SK-N-SH treated with all-trans-retinoic acid at 6 μM for 48 hours (cell line): ENCODE measurements at regions not wholly inside any gene's neighbourhood (a gene's known extent, or its start where the extent isn't known, plus 50 kb on each side); places are given as distances from the start of the nearest gene placed in this dataset.

ENCODE experiments used
- BACH2 ChIP-seq: fragments of 250-450 bp; sonication (Bioruptor Pico); IDR thresholded peaks from 2 replicates; pipeline ENCODE4 v1.9.0; 2021; ENCODE audit warnings: mild to moderate bottlenecking, borderline replicate concordance
- PATZ1 ChIP-seq: fragments of 250-450 bp; sonication (Bioruptor Pico); IDR thresholded peaks from 2 replicates; pipeline ENCODE4 v1.8.0; 2020; ENCODE audit warnings: mild to moderate bottlenecking, moderate library complexity, borderline replicate concordance
- RARB ChIP-seq: fragments of 250-450 bp; sonication (Bioruptor Pico); IDR thresholded peaks from 2 replicates; pipeline ENCODE4 v1.8.0; 2021; ENCODE audit warnings: mild to moderate bottlenecking, moderate library complexity
- SNAI2 ChIP-seq: fragments of 250-450 bp; sonication (Bioruptor Pico); IDR thresholded peaks from 2 replicates; pipeline ENCODE4 v1.5.0; 2020; ENCODE audit warnings: mild to moderate bottlenecking, moderate library complexity
- TSHZ2 ChIP-seq: fragments of 250-450 bp; sonication (Bioruptor Pico); IDR thresholded peaks from 2 replicates; pipeline ENCODE4 v1.5.0; 2020; ENCODE audit warnings: mild to moderate bottlenecking, moderate library complexity
- ZFP3 ChIP-seq: fragments of 250-450 bp; sonication (Bioruptor Pico); IDR thresholded peaks from 2 replicates; pipeline ENCODE4 v1.5.0; 2020; ENCODE audit warnings: mild to moderate bottlenecking, moderate library complexity
- ZFP30 ChIP-seq: fragments of 450-650 bp; formaldehyde crosslinking; IDR thresholded peaks from 2 replicates; pipeline ENCODE4 v1.5.0; 2022; ENCODE audit warnings: mild to moderate bottlenecking, moderate library complexity

- TF ChIP-seq ZFP3 (no peak), PATZ1 (no peak), RARB (CRISPR knock-in tag) (no peak), BACH2 (no peak), ZFP30 (CRISPR knock-in tag) (no peak), SNAI2 (no peak), TSHZ2 (CRISPR knock-in tag) (no peak)
Observed at GRCh38 chr13:111568290-111568689, 247.8 kb downstream of the TEX29 start.
